SK-N-SH (cell line): ENCODE measurements at regions not wholly inside any gene's neighbourhood (a gene's known extent, or its start where the extent isn't known, plus 50 kb on each side); places are given as distances from the start of the nearest gene placed in this dataset.

ENCODE experiments used
- CTCF ChIA-PET: fragments of 300-600, 350-600 bp; formaldehyde crosslinking; extraction: SDS; loops from one replicate; lab custom pipeline; 2021; lab: Yijun Ruan, JAX
- POLR2A ChIA-PET: fragments of 350-600 bp; sonication (Branson Sonifier 250); formaldehyde crosslinking; extraction: SDS; loops from one replicate; lab custom pipeline; 2020; ENCODE audit warnings: antibody characterized with exemption, inconsistent platforms; lab: Yijun Ruan, JAX
- DNase-seq: peaks from one replicate; pipeline ENCODE4 v3.0.0; 2012
- H2AFZ ChIP-seq: fragments of 200-600 bp; sonication (generic); 2 replicates; pipeline ENCODE4 v1.8.1; 2016; ENCODE audit warnings: antibody characterized with exemption, mild to moderate bottlenecking, low read depth
- H3F3A ChIP-seq: fragments of 200-600 bp; sonication (generic); replicated peaks from 2 replicates; pipeline ENCODE3; 2016; ENCODE audit warnings: antibody characterized with exemption, mild to moderate bottlenecking; ENCODE audit not compliant: insufficient read depth
- H3K27ac ChIP-seq, 2 experiments: fragments of 200-500 bp in 1 of 2; fragments of 200-600 bp in 1 of 2; sonication (Bioruptor generic) in 1 of 2; sonication (generic), shearing (Covaris generic) in 1 of 2; 2 replicates each; pipeline versions ENCODE4 v1.5.1 to v1.6.1; 2014 to 2016; ENCODE audit warnings: low read depth in 2 of 2, inconsistent platforms in 1 of 2, low read length in 1 of 2, mild to moderate bottlenecking in 1 of 2, mixed read lengths in 1 of 2
- H3K27me3 ChIP-seq: fragments of 200-600 bp; sonication (generic), shearing (Covaris generic); 2 replicates; pipeline ENCODE4 v1.6.1; 2016; ENCODE audit warnings: mixed run types; ENCODE audit not compliant: insufficient read depth
- H3K36me3 ChIP-seq, 2 experiments: fragments of 200-500 bp in 1 of 2; fragments of 200-600 bp in 1 of 2; sonication (Bioruptor generic) in 1 of 2; sonication (generic) in 1 of 2; replicated peaks in 1 of 2; 2 replicates each; pipeline versions ENCODE3 to v1.5.1; 2014 to 2016; ENCODE audit warnings: low read length in 1 of 2, mild to moderate bottlenecking in 1 of 2; ENCODE audit not compliant: insufficient read depth in 2 of 2, control insufficient read depth in 1 of 2
- H3K4me1 ChIP-seq, 2 experiments: fragments of 200-500 bp in 1 of 2; fragments of 200-600 bp in 1 of 2; sonication (Bioruptor generic) in 1 of 2; sonication (generic), shearing (Covaris generic) in 1 of 2; 2 replicates each; pipeline versions ENCODE4 v1.5.1 to v1.6.1; 2014 to 2016; ENCODE audit warnings: low read depth in 1 of 2, low read length in 1 of 2, mixed run types in 1 of 2; ENCODE audit not compliant: insufficient read depth in 2 of 2, control insufficient read depth in 1 of 2
- H3K4me2 ChIP-seq: fragments of 200-600 bp; sonication (generic), shearing (Covaris generic); 2 replicates; pipeline ENCODE4 v1.6.1; 2017; ENCODE audit warnings: mixed run types
- H3K4me3 ChIP-seq, 2 experiments: fragments of 200-500 bp in 1 of 2; fragments of 200-600 bp in 1 of 2; sonication (Bioruptor generic) in 1 of 2; sonication (generic), shearing (Covaris generic) in 1 of 2; 2 replicates each; pipeline versions ENCODE4 v1.5.1 to v1.8.1; 2014 to 2016; ENCODE audit warnings: low read depth in 2 of 2, inconsistent platforms in 1 of 2, low read length in 1 of 2, mild to moderate bottlenecking in 1 of 2, mixed read lengths in 1 of 2, moderate library complexity in 1 of 2
- H3K79me2 ChIP-seq: fragments of 200-600 bp; sonication (generic); 2 replicates; pipeline ENCODE4 v1.8.1; 2017; ENCODE audit warnings: mild to moderate bottlenecking; ENCODE audit not compliant: insufficient read depth
- H3K9ac ChIP-seq: fragments of 200-600 bp; sonication (generic); 2 replicates; pipeline ENCODE4 v1.6.1; 2017; ENCODE audit warnings: mixed run types
- H3K9me2 ChIP-seq: fragments of 200-600 bp; sonication (generic); 2 replicates; pipeline ENCODE4 v1.6.1; 2017; ENCODE audit warnings: mixed run types
- H3K9me3 ChIP-seq: fragments of 200-600 bp; sonication (generic); 2 replicates; pipeline ENCODE4 v1.6.1; 2017; ENCODE audit warnings: mixed run types, mild to moderate bottlenecking, moderate library complexity
- H4K20me1 ChIP-seq: fragments of 200-600 bp; sonication (generic); 2 replicates; pipeline ENCODE4 v1.6.1; 2017; ENCODE audit warnings: mild to moderate bottlenecking, mixed run types; ENCODE audit not compliant: insufficient read depth
- CHD2 ChIP-seq: fragments of 150-350 bp; IDR thresholded peaks from 2 replicates; pipeline ENCODE4 v1.6.1; 2018; ENCODE audit warnings: low read length; ENCODE audit not compliant: partially characterized antibody
- CTCF ChIP-seq: fragments of 200-600 bp; sonication (generic); IDR thresholded peaks from 2 replicates; pipeline ENCODE4 v1.6.1; 2017; ENCODE audit warnings: antibody characterized with exemption, mild to moderate bottlenecking, moderate library complexity
- EP300 ChIP-seq, 2 experiments: IDR thresholded peaks; 2 replicates each; pipeline versions ENCODE4 v1.4.0 to v1.6.1; 2012; ENCODE audit warnings: borderline replicate concordance in 1 of 2, low read depth in 1 of 2, low read length in 1 of 2
- FOSL2 ChIP-seq: IDR thresholded peaks from 2 replicates; pipeline ENCODE4 v1.4.0; 2012; ENCODE audit warnings: low read depth, mild to moderate bottlenecking, moderate library complexity, borderline replicate concordance
- FOXJ3 ChIP-seq: sonication (generic); formaldehyde crosslinking; IDR thresholded peaks from 2 replicates; pipeline ENCODE4 v1.5.1; 2020; ENCODE audit warnings: mild to moderate bottlenecking, missing genetic modification reagents
- GABPA ChIP-seq: IDR thresholded peaks from 2 replicates; pipeline ENCODE4 v1.4.0; 2012; ENCODE audit warnings: low read depth, mild to moderate bottlenecking
- GATA2 ChIP-seq: sonication (generic); formaldehyde crosslinking; IDR thresholded peaks from 2 replicates; pipeline ENCODE4 v1.5.0; 2020; ENCODE audit warnings: mild to moderate bottlenecking, missing genetic modification reagents
- IRF3 ChIP-seq: fragments of 150-350 bp; IDR thresholded peaks from 2 replicates; pipeline ENCODE4 v1.6.1; 2016; ENCODE audit warnings: mild to moderate bottlenecking, low read depth, low read length
- PBX3 ChIP-seq: IDR thresholded peaks from 2 replicates; pipeline ENCODE4; 2012
- POLR2AphosphoS5 ChIP-seq: IDR thresholded peaks from 2 replicates; pipeline ENCODE4 v1.6.1; 2012; ENCODE audit warnings: low read depth, low read length
- RAD21 ChIP-seq: IDR thresholded peaks from 2 replicates; pipeline ENCODE4 v1.6.1; 2012; ENCODE audit warnings: mild to moderate bottlenecking, low read length
- RCOR1 ChIP-seq: fragments of 150-350 bp; IDR thresholded peaks from 2 replicates; pipeline ENCODE4 v1.6.1; 2017; ENCODE audit warnings: antibody characterized with exemption, low read length
- REST ChIP-seq: IDR thresholded peaks from 2 replicates; pipeline ENCODE4 v1.6.1; 2012; ENCODE audit warnings: mild to moderate bottlenecking, low read depth, low read length, moderate library complexity
- SIN3A ChIP-seq: IDR thresholded peaks from 2 replicates; pipeline ENCODE4 v1.6.1; 2012; ENCODE audit warnings: low read depth, mild to moderate bottlenecking, low read length, moderate library complexity, borderline replicate concordance
- TAF1 ChIP-seq: IDR thresholded peaks from 2 replicates; pipeline ENCODE4 v1.6.1; 2012; ENCODE audit warnings: low read depth, mild to moderate bottlenecking, low read length, moderate library complexity, borderline replicate concordance
- TCF12 ChIP-seq: IDR thresholded peaks from 2 replicates; pipeline ENCODE4 v1.4.0; 2012
- WGBS: methylation state at CpG from one replicate; pipeline ENCODE4 v1.1.6; 2017; ENCODE audit warnings: low lambda C conversion rate; 5-methylcytosine and 5-hydroxymethylcytosine counted together

GRCh38 chr4:155066871-155067270 lies 141.6 kb upstream of the NPY2R start:
- no peak overlapping the region for H3K4me3 ChIP-seq
- H2AFZ ChIP-seq = no peak overlapping the region
- H3K4me2 ChIP-seq = no peak overlapping the region
- no peak overlapping the region for H3K9ac ChIP-seq
- ChIA-PET CTCF (no interaction called here), POLR2A (no interaction called here)
- DNase-seq = no peak
- no peak for TF ChIP-seq GATA2
- no peak for TF ChIP-seq PBX3
- TF ChIP-seq EP300 (IDR thresholded peaks at IDR 0.05; ENCODE audit: borderline replicate concordance in 1 of 2, low read depth in 1 of 2, low read length in 1 of 2) = peak in 1 of 2 experiments; percentile 28; a peak in 1 of 4 replicates
- H3K9me2 ChIP-seq = no peaks in the 10 kb centered on the region
- no peaks in the 10 kb centered on the region for H3K36me3 ChIP-seq
- H3K27ac ChIP-seq = no peak overlapping the region
- no peaks in the 10 kb centered on the region for H4K20me1 ChIP-seq
- no peaks in the 10 kb centered on the region for H3F3A ChIP-seq
- H3K79me2 ChIP-seq = no peaks in the 10 kb centered on the region
- H3K9me3 ChIP-seq = no peaks in the 10 kb centered on the region
- no peaks in the 10 kb centered on the region for H3K27me3 ChIP-seq
- H3K4me1 ChIP-seq = peaks cover 0 to 6% of the 10 kb centered on the region in 2 experiments; a peak in 1 of 4 replicates

GRCh38 chr4:155071962-155072361 lies 136.5 kb upstream of the NPY2R start:
- H3K36me3 ChIP-seq = no peaks in the 10 kb centered on the region
- no peak overlapping the region for H2AFZ ChIP-seq
- H3K27ac ChIP-seq = peak overlapping the region in 1 of 2 experiments; percentile 60; a peak in 2 of 4 replicates
- no peaks in the 10 kb centered on the region for H3K79me2 ChIP-seq
- ChIA-PET CTCF (interaction anchor here (0.9 to 1.2 kb wide), 2 partner anchors 11 to 136 kb away, joined by 3 read pairs; no protein-coding TSS in a partner anchor), POLR2A (interaction anchor here (0.7 kb wide), 2 partner anchors 251 to 872 kb away, joined by 3 to 4 read pairs; no protein-coding TSS in a partner anchor)
- no peaks in the 10 kb centered on the region for H4K20me1 ChIP-seq
- H3K4me1 ChIP-seq = peaks cover 0 to 9% of the 10 kb centered on the region in 2 experiments; a peak in 2 of 4 replicates
- 42% methylated on average over 2 of the region's 2 CpGs for WGBS
- DNase-seq = peak; percentile 47
- H3K9ac ChIP-seq = no peak overlapping the region
- no peaks in the 10 kb centered on the region for H3K9me3 ChIP-seq
- no peak overlapping the region for H3K4me2 ChIP-seq
- no peaks in the 10 kb centered on the region for H3K9me2 ChIP-seq
- H3K27me3 ChIP-seq = no peaks in the 10 kb centered on the region
- H3K4me3 ChIP-seq = no peak overlapping the region
- H3F3A ChIP-seq = no peaks in the 10 kb centered on the region
- TF ChIP-seq CTCF (no peak), TAF1 (no peak), SIN3A (no peak), FOXJ3 (peak; percentile 88; the same call in 1 of the 2 replicates), RCOR1 (peak; percentile 98; the same call in 1 of the 2 replicates), CHD2 (peak; percentile 78), RAD21 (peak; percentile 17; the same call in 1 of the 2 replicates), PBX3 (peak; percentile 10; the same call in 1 of the 2 replicates), IRF3 (no peak), GATA2 (peak; percentile 99), TCF12 (peak; percentile 60), POLR2AphosphoS5 (0 out of 2 replicates have a peak, but pooled peaks have one; percentile 29), GABPA (no peak), REST (no peak), FOSL2 (no peak), EP300 (IDR thresholded peaks at IDR 0.05; ENCODE audit: borderline replicate concordance in 1 of 2, low read depth in 1 of 2, low read length in 1 of 2) (peak in 1 of 2 experiments; percentile 100; a peak in 2 of 4 replicates)
